Kidney (tissue), 13 donors: ENCODE measurements at regions not wholly inside any gene's neighbourhood (a gene's known extent, or its start where the extent isn't known, plus 50 kb on each side); places are given as distances from the start of the nearest gene placed in this dataset.
"Not testable (repeated sequence)": the region's sequence is repeated elsewhere in the genome, so short reads cannot be mapped to it uniquely, and the experiment has no call there.

Source experiments
- DNase-seq, 5 donors: peaks; one replicate each; pipeline ENCODE4 v3.0.0-alpha.2; 2013 to 2020
- FAIRE-seq: peaks from 2 replicates; lab custom pipeline; 2012; peaks lifted over from hg19 to GRCh38; lab: Jason Lieb, UNC
- H3K27ac ChIP-seq, 2 donors: one replicate each; pipeline ENCODE4 v1.7.0; 2013; ENCODE audit warnings: low read depth in 2 of 2, low read length in 2 of 2, inconsistent platforms in 1 of 2
- H3K27me3 ChIP-seq: one replicate; pipeline ENCODE4 v1.7.1; 2013; ENCODE audit warnings: low read length, inconsistent platforms; ENCODE audit not compliant: control insufficient read depth, insufficient read depth
- H3K36me3 ChIP-seq, 3 donors: one replicate each; pipeline versions ENCODE4 v1.7.0 to v1.7.1; 2013; ENCODE audit warnings: low read length in 3 of 3, control low read depth in 1 of 3, inconsistent platforms in 1 of 3; ENCODE audit not compliant: insufficient read depth in 3 of 3, control insufficient read depth in 2 of 3
- H3K4me1 ChIP-seq, 3 donors: one replicate each; pipeline versions ENCODE4 v1.7.0 to v1.7.1; 2013; ENCODE audit warnings: low read length in 3 of 3, inconsistent platforms in 1 of 3, low read depth in 1 of 3; ENCODE audit not compliant: control insufficient read depth in 2 of 3, insufficient read depth in 2 of 3
- H3K4me3 ChIP-seq, 3 donors: one replicate each; pipeline versions ENCODE4 v1.7.0 to v1.8.1; 2013; ENCODE audit warnings: low read length in 3 of 3, control low read depth in 1 of 3, inconsistent platforms in 1 of 3
- H3K9ac ChIP-seq, 3 donors: one replicate each; pipeline versions ENCODE4 v1.7.0 to v1.7.1; 2013; ENCODE audit warnings: low read length in 3 of 3, control low read depth in 1 of 3, inconsistent platforms in 1 of 3
- H3K9me3 ChIP-seq, 3 donors: one replicate each; pipeline versions ENCODE4 v1.7.0 to v1.7.1; 2013; ENCODE audit warnings: low read length in 3 of 3, control low read depth in 1 of 3, inconsistent platforms in 1 of 3; ENCODE audit not compliant: control insufficient read depth in 2 of 3, insufficient read depth in 1 of 3
- intact Hi-C: fragments of 100-400 bp; cut with DNase I; formaldehyde crosslinking; loops from one replicate; pipeline ENCODE4 v1.11.1; 2022
- TF ChIP-seq, protein P1 (sequence below): IDR thresholded peaks from 3 replicates; pipeline ENCODE4 v1.5.1; 2012; ENCODE audit warnings: mild to moderate bottlenecking, moderate library complexity, borderline replicate concordance; ENCODE audit not compliant: insufficient read depth; ENCODE audit errors: extremely low read depth
- donor health status: control.
- donor health status: control.
- donor health status: control.
- donor health status: control.
- donor health status: control.
- donor health status: DM: yes; HTN: yes; CAD: no.
- donor health status: Normal renal cell carcinoma (clear cell type).

DNA sequence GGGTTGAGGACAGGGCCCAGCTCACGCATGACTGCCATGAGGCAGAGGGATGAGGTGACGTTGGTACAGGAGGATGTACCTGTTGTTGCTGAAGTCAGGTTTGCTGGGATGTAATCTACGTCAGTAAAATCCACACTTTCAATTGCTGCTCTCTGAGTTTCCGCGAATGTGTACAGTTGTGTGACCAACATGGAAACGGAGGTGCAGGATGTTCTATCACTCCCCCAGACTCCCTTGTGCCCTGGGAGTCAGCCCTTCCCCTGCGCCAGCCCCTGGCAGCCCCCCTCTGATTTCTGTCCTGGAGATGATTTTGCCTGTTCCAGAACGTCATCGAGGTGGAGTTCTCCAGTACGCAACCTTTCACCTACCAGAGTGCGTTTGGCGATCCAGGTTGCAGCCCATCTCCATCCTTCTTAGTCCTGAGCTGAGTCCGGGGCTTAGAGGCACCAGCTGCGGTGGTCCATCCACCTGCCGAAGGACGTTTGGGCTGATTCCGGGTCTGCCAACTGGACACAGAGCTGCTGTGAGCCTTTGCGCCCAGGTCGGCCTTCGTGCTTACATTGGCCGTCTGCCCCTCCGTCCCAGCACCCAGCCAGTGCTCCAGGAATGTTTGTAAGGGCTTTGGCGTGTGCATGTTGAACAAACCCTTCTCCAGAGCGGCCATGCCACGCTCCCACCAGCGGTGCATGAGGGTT is 213.5 kb upstream of the ZNF469 start:
- H3K4me1 ChIP-seq, intact Hi-C loops, H3K36me3 ChIP-seq: not testable (repeated sequence)

DNA sequence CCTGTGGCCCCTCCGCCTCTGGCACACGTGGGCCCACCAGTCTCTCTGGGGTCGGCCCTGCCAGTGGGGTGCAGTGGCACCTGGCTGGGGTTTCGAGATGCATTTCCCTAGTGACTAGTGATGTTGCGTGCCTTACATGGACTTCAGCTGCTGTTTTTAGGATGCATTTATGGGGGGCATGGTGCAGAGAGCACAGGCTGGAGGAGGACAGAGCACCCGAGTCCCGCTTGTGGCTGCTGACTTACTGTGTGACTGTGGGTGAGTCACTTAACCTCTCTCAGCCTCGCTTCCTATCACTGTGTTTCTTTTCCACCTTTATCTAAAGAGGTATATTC is 213.0 kb upstream of the ZNF469 start:
- H3K4me3 ChIP-seq, H3K27ac ChIP-seq, H3K4me1 ChIP-seq, H3K9ac ChIP-seq, H3K27me3 ChIP-seq, H3K36me3 ChIP-seq, DNase-seq, FAIRE-seq, intact Hi-C loops, H3K9me3 ChIP-seq: not testable (repeated sequence)

More for the DNA sequence above, 213.5 kb upstream of the ZNF469 start:
- H3K9me3 ChIP-seq, H3K27me3 ChIP-seq, H3K27ac ChIP-seq, H3K4me3 ChIP-seq, H3K9ac ChIP-seq, FAIRE-seq: not testable (repeated sequence)
- DNase-seq, result peak in 1 of 5 donors; percentile 61

DNA sequence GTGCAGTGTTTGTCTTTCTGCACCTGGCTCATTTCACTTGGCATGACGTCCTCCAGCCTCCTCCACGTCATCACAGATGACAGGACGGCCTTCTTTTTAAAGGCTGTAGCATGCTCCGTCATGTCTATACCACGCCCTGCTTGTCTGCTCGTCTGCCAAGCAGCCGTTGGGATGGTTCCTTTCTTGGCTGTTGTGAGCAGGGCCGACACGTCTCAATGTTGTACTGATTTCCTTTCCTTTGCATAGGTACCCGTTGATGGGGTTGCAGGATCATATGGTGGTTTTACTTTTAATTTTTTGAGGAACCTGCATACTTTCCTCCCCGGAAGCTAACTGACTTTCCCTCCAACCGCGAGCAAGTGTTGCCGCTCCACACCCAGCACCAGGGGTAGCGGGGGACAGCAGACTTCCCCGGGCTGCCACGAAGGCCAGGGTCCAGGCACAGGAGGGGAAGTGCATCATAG is 212.2 kb upstream of the ZNF469 start:
- no peak overlapping the region for H3K9ac ChIP-seq
- intact Hi-C loops, result no loop called here
- no peaks in the 10 kb centered on the region for H3K27me3 ChIP-seq
- no peaks in the 10 kb centered on the region for H3K9me3 ChIP-seq
- no peaks in the 10 kb centered on the region for H3K36me3 ChIP-seq
- FAIRE-seq (no peak), DNase-seq (peak in 1 of 5 donors; percentile 42)
- no peaks in the 10 kb centered on the region for H3K4me1 ChIP-seq
- H3K27ac ChIP-seq, result no peak overlapping the region
- TF ChIP-seq, protein P1, sequence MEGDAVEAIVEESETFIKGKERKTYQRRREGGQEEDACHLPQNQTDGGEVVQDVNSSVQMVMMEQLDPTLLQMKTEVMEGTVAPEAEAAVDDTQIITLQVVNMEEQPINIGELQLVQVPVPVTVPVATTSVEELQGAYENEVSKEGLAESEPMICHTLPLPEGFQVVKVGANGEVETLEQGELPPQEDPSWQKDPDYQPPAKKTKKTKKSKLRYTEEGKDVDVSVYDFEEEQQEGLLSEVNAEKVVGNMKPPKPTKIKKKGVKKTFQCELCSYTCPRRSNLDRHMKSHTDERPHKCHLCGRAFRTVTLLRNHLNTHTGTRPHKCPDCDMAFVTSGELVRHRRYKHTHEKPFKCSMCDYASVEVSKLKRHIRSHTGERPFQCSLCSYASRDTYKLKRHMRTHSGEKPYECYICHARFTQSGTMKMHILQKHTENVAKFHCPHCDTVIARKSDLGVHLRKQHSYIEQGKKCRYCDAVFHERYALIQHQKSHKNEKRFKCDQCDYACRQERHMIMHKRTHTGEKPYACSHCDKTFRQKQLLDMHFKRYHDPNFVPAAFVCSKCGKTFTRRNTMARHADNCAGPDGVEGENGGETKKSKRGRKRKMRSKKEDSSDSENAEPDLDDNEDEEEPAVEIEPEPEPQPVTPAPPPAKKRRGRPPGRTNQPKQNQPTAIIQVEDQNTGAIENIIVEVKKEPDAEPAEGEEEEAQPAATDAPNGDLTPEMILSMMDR, result no peak
- H3K4me3 ChIP-seq, result no peak overlapping the region

DNA sequence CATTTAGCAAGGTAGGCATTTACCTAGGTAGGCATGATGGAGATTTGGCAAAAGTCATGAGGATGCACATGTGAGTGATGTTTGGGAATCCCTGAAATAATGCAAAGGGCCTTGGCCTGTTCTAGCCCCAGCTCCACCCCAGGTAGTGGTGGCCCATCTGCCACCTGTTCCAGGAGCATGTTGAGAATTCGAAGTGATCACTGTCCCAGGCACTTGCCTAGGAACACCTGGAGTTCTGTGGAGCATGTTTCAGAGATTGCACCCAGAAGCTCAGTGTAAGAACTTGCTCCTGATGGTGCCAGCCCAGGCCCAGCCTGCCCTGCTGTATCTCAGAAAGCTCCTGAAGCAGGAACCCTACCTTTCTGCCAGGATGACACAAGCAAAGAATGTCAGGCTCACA is 211.6 kb upstream of the ZNF469 start:
- H3K4me1 ChIP-seq, H3K27ac ChIP-seq, intact Hi-C loops, H3K27me3 ChIP-seq, H3K4me3 ChIP-seq, H3K36me3 ChIP-seq, DNase-seq, H3K9me3 ChIP-seq, FAIRE-seq, H3K9ac ChIP-seq: not testable (repeated sequence)

GRCh38 chr16:88176184-88176583 is 206.6 kb upstream of the ZNF469 start:
- H3K36me3 ChIP-seq, FAIRE-seq, DNase-seq, H3K9ac ChIP-seq, H3K9me3 ChIP-seq, H3K4me1 ChIP-seq, H3K27ac ChIP-seq, intact Hi-C loops, H3K27me3 ChIP-seq, H3K4me3 ChIP-seq: not testable (repeated sequence)

DNA sequence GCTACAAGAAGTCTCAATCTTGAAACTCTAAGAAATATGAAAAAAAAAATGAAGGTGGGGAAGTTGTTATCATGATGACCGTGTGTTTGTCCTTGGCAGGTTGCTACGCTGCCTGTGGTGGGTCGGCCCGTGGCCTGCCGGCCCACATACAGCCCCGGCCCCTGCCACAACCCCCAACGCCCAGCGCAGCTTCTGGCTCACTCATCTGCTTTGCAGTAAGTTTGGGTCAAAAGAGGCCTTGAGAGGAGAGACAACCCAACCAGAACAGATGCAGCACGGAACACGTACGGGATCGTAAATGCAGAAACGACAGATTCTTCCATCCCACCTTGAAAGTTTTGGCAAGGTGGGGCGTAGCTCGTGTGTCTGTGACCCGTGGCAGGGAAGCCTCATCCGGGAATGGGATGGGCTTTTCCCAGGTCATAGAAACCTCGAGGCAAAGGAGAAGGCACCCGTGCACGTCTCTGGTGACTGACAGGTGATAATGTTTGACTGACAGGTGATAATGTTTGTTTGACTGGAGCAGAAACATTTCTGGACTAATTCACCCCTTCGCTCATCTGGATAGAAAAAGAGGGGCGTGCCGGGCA is 206.1 kb upstream of the ZNF469 start:
- H3K4me3 ChIP-seq, H3K27ac ChIP-seq, H3K4me1 ChIP-seq, H3K9me3 ChIP-seq, FAIRE-seq, H3K9ac ChIP-seq, H3K27me3 ChIP-seq, DNase-seq, intact Hi-C loops, H3K36me3 ChIP-seq: not testable (repeated sequence)

GRCh38 chr16:88178251-88178650 is 204.5 kb upstream of the ZNF469 start:
- H3K4me3 ChIP-seq, H3K27me3 ChIP-seq, DNase-seq, H3K9me3 ChIP-seq, H3K36me3 ChIP-seq, H3K4me1 ChIP-seq, FAIRE-seq, H3K9ac ChIP-seq, H3K27ac ChIP-seq, intact Hi-C loops: not testable (repeated sequence)
